GM18907 (cell line): ENCODE measurements at regions not wholly inside any gene's neighbourhood (a gene's known extent, or its start where the extent isn't known, plus 50 kb on each side); places are given as distances from the start of the nearest gene placed in this dataset.

Source experiments
- ATAC-seq: cut with Tn5 transposase; IDR thresholded peaks from one replicate; pipeline ENCODE4 v1.9.1; 2021; ENCODE audit warnings: mild to moderate bottlenecking, moderate library complexity; ENCODE audit not compliant: unreplicated experiment

GRCh38 chr3:164604687-164605086 lies 473.6 kb downstream of the SI start:
- ATAC-seq: no peak

GRCh38 chr3:164577667-164578210 lies 500.6 kb downstream of the SI start:
- ATAC-seq: no peak

DNA sequence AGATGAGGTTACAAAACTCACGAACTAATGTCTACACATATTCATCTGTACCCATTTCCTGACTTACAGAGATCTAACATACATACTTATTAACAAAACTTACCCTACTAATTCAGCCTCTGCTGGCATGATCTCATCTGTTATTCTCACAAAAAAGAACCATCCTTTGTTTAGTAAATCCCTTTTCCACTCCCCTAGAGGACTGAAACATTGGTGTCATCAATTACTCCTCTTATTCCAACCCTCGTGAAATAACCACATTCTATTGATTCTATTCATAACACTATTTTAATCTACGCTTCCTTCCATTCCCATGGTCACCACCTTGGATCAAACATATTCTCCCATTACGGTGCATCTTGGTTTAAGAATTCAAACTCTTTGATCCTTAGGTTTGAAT lies 505.9 kb downstream of the SI start:
- no peak for ATAC-seq

- ATAC-seq: no peak
Observed at GRCh38 chr3:164550857-164551256, 527.4 kb downstream of the SI start.

GRCh38 chr3:164539215-164539614 lies 539.1 kb downstream of the SI start:
- no peak for ATAC-seq

DNA sequence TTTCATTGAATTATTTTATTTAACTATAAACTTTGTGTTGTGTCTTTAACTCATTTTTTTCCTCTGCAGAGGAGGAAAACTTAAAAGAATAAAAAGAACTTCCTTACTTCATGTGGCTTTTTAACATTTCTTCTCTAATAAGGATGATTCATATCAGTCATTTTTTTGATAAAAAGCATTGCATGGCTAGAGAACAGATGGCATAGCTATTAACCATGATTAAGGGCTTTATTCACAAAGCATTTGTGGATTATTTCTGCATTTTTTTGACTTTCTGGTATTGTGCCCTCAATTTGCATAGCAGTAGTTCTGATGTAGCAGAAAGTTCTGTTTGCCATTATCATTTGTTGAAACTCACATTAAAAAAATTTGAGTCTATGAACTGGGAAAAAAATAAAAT lies 540.8 kb downstream of the SI start:
- no peak for ATAC-seq

DNA sequence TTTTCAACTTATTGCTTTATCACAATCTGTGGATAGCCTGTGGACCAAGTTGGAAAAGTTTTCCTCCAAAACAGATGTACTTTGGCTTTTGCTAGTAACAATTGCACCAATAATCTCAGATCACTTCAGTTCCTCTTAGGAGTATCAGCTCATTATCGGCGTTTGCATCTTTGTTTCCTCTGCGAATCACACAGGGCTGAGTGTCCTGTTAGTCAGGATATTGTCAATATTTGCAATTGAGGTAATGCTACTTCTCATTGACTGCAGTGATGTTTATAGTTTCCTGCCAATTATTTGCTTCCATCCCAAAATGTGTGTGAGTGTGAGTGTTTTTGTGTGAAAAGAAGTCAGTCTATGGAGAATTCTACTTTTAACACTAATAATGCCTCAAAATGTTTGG lies 545.0 kb downstream of the SI start:
- ATAC-seq: no peak

DNA sequence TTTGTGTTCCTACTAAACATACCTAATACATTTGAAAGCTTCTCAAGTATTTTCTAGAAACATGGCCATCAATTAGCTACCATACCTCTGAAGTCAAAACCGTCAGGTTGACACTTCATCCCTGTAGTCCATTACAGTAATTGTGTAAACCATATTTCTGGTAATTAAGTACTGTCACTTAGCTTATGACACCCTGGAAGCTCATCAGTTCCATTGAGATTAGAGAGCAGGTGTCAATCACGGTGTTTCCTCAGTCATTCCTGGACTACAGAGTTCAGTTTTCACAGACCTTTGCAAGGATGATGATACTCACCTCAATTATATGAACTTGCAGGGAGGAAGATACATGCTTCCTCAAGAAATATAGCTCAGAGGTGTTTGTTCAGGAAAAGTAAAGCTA lies 552.0 kb downstream of the SI start:
- no peak for ATAC-seq

- ATAC-seq: no peak
Observed at GRCh38 chr3:164524201-164524600, 554.1 kb downstream of the SI start.

DNA sequence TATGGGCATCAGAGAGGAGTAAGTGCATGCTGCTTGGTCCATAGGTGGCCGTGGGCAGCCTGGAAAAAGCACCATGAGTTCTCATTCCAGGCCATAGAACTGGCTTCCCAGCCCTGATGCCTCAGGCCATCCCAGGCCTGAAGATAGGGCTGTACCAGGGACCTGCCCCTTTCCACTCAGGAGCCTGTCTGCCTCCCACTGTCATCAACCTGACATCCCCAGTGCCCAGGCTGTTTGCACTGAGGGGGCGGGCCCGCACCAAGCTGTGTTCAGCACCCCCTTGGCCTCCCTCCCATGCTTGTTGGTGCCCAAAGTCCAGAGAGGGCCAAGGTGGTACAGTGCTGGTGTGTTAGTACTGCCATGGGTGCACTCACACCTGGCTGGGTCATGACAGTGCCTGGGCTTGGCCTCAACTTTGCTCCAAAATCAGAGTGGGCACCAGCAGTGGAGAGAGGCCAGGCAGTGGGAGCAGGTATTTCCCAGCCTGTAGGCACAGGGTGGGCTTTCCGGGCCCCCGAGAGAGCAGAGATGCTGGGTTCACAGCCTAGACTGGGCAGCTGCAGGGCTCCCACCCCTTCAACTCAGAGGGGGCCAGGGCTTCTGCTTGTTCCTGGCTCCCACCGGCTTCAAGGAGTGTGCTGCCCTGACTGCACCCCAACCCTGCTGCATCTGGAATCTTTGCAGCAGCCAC lies 556.1 kb downstream of the SI start:
- no peak for ATAC-seq

DNA sequence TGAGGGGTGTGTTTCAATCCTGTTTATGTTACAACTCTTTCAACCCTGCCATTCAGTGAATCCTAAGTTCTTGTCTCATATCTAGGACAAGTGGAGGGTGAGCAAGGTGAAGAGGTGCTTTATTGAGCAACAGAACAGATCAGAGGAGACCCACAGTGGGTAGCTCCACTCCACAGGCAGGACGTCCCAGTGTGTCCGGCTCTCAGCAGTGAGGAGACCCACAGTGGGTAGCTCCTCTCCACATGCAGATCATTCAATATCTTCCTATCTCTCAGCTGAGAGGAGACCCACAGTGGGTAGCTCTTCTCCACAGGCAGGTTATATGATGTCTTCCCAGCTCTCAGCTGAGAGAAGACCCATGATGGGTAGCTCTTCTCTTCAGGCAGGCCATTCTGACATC lies 556.7 kb downstream of the SI start:
- ATAC-seq: no peak

DNA sequence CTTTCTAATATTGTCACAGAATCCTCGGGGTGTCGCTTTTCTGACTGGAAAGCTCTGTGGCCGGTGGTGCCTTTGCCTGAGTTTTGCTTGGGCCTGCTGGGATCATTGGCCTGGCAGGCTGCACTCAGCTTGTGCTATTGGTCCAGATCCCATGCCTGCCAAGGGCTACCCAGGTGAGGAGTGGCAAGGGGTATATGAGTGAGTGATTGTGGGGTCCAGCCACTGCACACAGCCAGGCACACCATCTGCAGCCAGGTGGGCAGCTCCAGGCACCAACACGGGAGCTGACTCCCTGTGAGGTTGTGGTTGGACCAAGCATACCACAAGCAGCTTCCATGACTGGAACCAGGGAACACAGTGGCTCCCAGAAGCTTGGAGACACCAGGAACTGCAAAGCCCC lies 557.2 kb downstream of the SI start:
- no peak for ATAC-seq

DNA sequence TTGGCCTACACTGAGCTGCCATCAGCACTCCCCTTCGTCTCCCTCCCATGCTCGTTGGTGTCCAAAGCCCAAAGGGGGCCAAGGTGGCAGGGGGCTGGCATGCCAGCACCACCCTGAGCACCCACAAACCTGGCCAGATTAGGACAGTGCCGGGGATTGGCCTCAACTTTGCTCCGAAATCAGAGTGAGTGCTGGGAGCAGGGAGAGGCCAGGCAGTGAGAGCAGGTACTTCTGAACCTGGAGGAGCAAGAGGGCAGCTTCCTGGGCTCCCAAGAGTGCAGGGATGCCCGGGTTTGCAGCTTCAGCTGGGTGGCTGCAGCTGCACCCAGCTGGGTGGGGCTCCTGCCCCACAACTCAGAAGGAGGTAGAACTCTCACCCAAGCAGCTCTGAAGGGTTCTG lies 563.0 kb downstream of the SI start:
- no peak for ATAC-seq

DNA sequence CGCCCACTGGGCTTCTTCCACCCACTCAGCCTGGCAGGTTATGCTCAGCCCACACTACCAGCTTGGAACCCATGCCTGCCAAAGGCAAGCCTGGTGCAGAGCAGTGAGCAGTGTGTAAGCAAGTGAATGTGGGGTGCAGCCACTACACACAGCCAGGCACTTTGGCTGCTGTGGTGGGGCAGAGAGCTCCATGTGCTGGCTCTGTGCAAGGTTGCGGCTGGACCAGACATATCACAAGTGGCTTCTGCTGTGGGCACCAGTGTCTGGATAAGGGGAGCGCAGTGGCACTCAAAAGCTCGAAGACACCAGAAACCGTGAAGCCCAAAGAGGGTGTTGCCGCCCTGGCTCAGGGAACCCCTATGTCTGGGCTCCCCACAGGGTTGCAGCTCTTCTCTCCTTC lies 563.7 kb downstream of the SI start:
- no peak for ATAC-seq

DNA sequence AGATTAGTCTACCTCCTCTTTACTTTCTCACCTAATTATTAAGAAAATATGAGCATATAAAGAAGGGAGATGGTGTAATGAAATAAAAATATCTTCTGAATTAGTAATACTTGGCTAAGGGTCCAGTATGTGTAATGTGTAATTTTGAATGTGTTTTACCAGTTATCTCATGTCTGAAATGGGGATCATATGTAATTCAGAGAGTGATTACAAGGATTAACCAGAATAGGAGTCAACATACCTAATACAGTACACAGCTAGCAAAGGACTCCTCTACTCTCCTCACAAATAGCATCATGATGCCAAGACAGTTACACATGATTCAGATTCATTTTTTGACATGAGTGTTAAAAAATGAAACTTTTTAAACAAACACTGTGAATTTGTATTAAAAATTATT lies 570.4 kb downstream of the SI start:
- ATAC-seq: no peak

- ATAC-seq: no peak
Observed at GRCh38 chr3:164498917-164499316, 579.4 kb downstream of the SI start.

DNA sequence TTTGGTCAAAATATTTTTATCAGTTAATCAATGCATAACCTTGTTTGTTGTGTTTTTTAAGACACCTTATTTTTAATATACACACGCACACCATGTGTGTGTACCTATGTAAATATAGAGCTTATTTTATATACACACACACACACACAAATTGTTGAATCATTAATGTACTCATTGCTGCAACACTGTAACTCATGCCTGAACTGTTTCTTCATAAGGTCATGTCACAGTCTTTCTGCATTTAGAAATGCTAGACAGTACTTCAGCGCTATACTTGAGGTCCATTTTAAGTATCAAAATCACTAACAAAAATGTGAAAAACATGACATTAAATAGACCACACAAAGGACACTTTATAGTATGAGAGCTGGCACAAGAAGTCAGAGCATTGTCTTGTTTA lies 589.4 kb downstream of the SI start:
- ATAC-seq: no peak

- ATAC-seq: no peak
Observed at GRCh38 chr3:164486150-164486549, 592.1 kb downstream of the SI start.

DNA sequence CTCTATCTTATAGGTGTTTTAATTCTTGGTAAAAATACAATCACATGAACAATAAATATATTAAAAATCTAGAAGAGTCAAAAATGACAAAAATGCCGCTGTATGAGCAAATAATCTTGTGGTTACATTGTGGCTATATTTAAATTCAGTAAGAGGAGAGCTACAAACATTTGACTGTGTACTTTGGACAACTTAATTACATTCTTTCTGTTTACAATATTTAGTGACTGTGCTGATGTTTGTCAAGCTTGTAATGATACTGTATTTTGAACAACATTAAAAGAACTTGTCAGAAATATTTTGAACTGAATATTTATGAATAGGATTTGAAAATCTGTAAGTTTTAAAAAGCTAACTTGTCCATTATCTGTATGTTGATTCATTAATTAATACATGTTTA lies 598.3 kb downstream of the SI start:
- no peak for ATAC-seq

DNA sequence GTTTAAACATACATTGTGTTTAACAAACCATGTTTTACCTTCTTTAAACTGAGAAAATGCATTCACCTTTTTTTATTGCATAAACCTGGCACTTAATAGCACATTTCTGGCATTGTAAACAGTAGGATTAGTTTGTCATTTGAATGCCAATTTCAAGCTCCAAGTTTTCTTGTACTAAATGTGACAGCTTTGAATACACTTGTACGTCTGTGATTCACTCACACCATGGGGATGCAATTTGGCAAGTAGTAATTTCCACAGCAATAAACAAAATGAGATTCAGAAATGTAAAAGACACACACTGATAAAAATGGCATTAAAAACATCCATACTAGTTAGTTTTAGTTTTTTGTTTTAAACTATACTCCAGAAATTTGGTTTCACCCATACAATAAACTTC lies 598.9 kb downstream of the SI start:
- no peak for ATAC-seq

- ATAC-seq: no peak
Observed at GRCh38 chr3:164478323-164478722, 600.0 kb downstream of the SI start.

DNA sequence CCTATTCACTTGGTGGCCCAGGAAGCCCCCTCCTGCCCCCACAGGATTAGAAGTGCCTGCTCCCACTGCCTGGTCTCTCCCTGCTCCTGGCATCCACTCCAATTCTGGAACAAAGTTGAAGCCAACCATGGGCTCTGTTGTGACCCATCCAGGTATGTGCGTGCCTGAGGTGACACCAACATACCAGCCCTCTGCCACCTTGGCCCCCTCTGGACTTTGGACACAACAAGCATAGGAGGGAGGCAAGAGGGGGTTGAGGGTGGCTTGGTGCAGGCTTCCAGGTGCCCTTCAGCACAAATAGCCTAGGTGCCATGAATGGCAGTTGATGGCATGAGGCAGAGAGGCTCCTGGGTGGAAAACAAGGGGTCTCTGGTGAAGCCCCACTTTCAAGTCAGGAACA lies 600.9 kb downstream of the SI start:
- ATAC-seq: no peak

GRCh38 chr3:164476631-164477030 lies 601.7 kb downstream of the SI start:
- no peak for ATAC-seq
